Activated CD4-positive, alpha-beta memory T cell treated with anti-CD3 and anti-CD28 coated beads, Interleukin-2, amount 10 ng/mL, durations not matched to agents 7 days and 5 days (primary cell): ENCODE measurements at regions not wholly inside any gene's neighbourhood (a gene's known extent, or its start where the extent isn't known, plus 50 kb on each side); places are given as distances from the start of the nearest gene placed in this dataset.

Source experiments
- CTCF ChIA-PET: fragments of 350-600 bp; sonication (Branson Sonifier 250); formaldehyde crosslinking; loops from one replicate; lab custom pipeline; 2021; ENCODE audit warnings: antibody characterized with exemption, inconsistent platforms; lab: Charles Lee
- POLR2A ChIA-PET: fragments of 350-600 bp; sonication (Branson Sonifier 250); formaldehyde crosslinking; loops from one replicate; lab custom pipeline; 2021; ENCODE audit warnings: antibody characterized with exemption; lab: Charles Lee
- DNase-seq: peaks from one replicate; pipeline ENCODE4 v3.0.0-alpha.2; 2020
- H3K27ac Mint-ChIP-seq: one replicate; pipeline ENCODE4 v1.8.0; 2021; ENCODE audit warnings: mild to moderate bottlenecking, mixed read lengths
- H3K27me3 Mint-ChIP-seq: one replicate; pipeline ENCODE4 v1.8.0; 2021; ENCODE audit warnings: mixed read lengths
- H3K36me3 Mint-ChIP-seq: one replicate; pipeline ENCODE4 v1.8.0; 2021; ENCODE audit warnings: low read depth, mixed read lengths
- H3K4me1 Mint-ChIP-seq: one replicate; pipeline ENCODE4 v1.8.0; 2021; ENCODE audit warnings: mixed read lengths
- H3K4me3 Mint-ChIP-seq: one replicate; pipeline ENCODE4 v1.8.0; 2021; ENCODE audit warnings: mild to moderate bottlenecking, mixed read lengths
- H3K9me3 Mint-ChIP-seq: one replicate; pipeline ENCODE4 v1.8.0; 2021; ENCODE audit warnings: mixed read lengths

DNA sequence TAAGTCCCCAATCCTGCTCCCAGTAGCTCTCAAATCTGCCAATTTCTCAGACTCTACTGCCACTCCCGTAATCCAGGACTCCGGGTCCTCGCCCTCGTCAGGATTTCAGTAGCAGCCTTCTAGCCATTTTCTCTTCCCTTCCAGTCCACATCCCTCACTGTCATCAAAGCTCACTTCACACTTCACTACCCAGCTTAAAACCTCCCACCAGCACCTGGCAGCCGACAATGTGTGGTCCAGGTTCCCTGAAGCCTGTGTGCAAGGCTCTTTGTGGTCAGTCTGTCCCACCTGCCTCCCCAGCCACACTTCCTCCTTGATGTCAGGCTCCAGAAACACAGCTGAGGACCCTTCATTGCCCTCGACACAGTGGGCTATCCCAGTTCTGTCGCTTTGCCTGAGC lies 304.5 kb upstream of the ROPN1 start:
- Mint-ChIP-seq H3K4me1 (no peaks in the 10 kb centered on the region), H3K9me3 (no peaks in the 10 kb centered on the region), H3K4me3 (no peak overlapping the region), H3K36me3 (no peaks in the 10 kb centered on the region), H3K27me3 (peaks cover 6% of the 10 kb centered on the region), H3K27ac (no peak overlapping the region)
- no peak for DNase-seq
- ChIA-PET CTCF (no interaction called here), POLR2A (no interaction called here)

DNA sequence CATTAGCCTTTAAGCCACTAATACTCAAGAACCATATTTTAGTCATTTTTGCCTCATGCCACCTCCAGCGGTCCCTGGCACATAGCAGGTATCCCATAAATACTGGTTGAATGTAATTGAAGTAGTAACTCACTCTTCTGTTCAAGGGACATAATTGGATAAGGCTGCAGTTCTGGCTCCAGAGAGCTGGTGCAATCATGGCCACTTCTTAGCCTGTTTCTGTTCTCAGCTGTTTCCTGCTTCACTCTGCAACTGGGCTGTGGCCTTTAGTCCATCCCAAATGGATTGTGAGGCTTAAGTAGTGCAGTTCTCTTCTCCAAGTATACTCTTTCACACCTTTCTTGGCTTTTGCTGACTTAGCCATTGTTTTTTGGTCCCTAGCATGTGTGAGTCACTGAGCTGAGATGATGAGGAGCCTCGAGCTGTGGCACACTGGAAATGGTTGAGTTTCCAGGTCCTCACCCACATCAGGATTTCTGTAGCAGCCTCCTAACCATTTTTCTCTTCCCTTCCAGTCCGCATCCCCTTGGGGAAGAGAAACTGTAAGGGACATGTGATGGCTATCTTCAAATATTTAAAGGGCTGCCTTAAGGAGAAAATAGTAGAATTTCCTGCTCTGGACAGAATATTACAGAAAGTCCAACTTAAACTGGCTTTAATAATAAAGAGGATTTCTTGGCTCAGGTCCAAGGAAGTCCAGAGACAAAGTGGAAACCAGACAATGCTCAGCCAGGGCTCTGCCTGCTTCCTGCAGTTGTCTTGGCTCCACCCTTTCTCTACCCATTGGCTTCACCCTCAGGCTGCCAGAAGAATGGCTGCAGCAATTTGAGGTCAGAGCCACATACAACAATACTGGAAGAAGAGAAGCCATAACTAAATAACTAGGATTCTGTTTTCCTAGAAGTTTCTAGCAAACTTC lies 305.4 kb upstream of the ROPN1 start:
- CTCF ChIA-PET = no interaction called here
- POLR2A ChIA-PET = no interaction called here
- Mint-ChIP-seq H3K4me1 (no peaks in the 10 kb centered on the region), H3K4me3 (no peak overlapping the region), H3K9me3 (no peaks in the 10 kb centered on the region), H3K27ac (no peak overlapping the region), H3K27me3 (peaks cover 9% of the 10 kb centered on the region), H3K36me3 (no peaks in the 10 kb centered on the region)
- no peak for DNase-seq

DNA sequence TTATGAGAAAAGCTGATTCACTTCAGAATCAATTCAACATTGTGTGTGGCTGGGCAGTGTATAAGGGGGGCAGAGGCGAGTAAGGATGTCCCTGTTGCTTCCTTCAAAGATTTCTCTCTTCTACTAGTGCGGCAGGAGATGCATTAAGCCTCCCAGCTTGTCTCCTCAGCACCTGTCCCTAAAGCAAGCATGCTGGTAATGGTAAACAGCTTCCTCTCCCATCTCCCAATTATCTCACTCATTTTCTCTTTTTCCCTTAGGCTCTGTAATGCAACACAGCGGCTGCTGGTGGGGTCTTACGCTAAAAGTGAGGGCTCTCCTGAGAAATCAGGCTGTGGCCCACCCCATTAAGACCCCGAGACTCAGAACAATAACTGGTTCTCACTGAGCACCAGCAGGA lies 306.4 kb upstream of the ROPN1 start:
- H3K27ac Mint-ChIP-seq = no peak overlapping the region
- no peak overlapping the region for H3K4me3 Mint-ChIP-seq
- H3K27me3 Mint-ChIP-seq = peaks cover 9% of the 10 kb centered on the region
- ChIA-PET CTCF (no interaction called here), POLR2A (no interaction called here)
- H3K4me1 Mint-ChIP-seq = no peaks in the 10 kb centered on the region
- H3K36me3 Mint-ChIP-seq = no peaks in the 10 kb centered on the region
- no peak for DNase-seq
- H3K9me3 Mint-ChIP-seq = no peaks in the 10 kb centered on the region

GRCh38 chr3:124298951-124299350 lies 307.0 kb upstream of the ROPN1 start:
- Mint-ChIP-seq H3K4me1 (no peaks in the 10 kb centered on the region), H3K27me3 (peaks cover 7% of the 10 kb centered on the region), H3K4me3 (no peak overlapping the region), H3K9me3 (no peaks in the 10 kb centered on the region), H3K27ac (no peak overlapping the region), H3K36me3 (no peaks in the 10 kb centered on the region)
- ChIA-PET POLR2A (no interaction called here), CTCF (no interaction called here)
- DNase-seq = no peak

GRCh38 chr3:124299831-124300230 lies 307.9 kb upstream of the ROPN1 start:
- H3K27ac Mint-ChIP-seq = no peak overlapping the region
- no peaks in the 10 kb centered on the region for H3K36me3 Mint-ChIP-seq
- ChIA-PET CTCF (no interaction called here), POLR2A (no interaction called here)
- DNase-seq = no peak
- H3K27me3 Mint-ChIP-seq = peaks cover 7% of the 10 kb centered on the region
- no peaks in the 10 kb centered on the region for H3K4me1 Mint-ChIP-seq
- no peaks in the 10 kb centered on the region for H3K9me3 Mint-ChIP-seq
- H3K4me3 Mint-ChIP-seq = no peak overlapping the region

DNA sequence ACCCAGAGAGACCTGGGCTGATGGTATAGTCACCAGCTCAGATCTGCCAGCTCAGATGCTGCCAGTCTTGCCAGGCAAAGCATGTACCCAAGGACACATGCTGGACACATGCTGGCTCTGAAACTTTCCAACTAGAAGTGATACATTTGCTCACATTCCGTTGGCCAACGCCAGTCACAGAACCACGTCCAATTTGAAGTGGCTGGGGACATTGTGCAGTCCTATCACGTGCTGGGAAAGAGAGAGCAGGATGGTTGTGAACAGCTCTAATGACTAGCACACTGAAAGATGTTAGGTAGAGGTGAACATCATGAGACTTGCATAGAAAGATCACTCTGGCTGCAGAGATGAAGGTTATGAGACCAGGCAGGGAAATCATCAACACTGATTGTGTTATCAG lies 308.5 kb upstream of the ROPN1 start:
- H3K4me1 Mint-ChIP-seq = no peaks in the 10 kb centered on the region
- H3K27me3 Mint-ChIP-seq = peaks cover 8% of the 10 kb centered on the region
- no peaks in the 10 kb centered on the region for H3K9me3 Mint-ChIP-seq
- no peak overlapping the region for H3K27ac Mint-ChIP-seq
- no peak overlapping the region for H3K4me3 Mint-ChIP-seq
- ChIA-PET POLR2A (no interaction called here), CTCF (no interaction called here)
- H3K36me3 Mint-ChIP-seq = no peaks in the 10 kb centered on the region
- DNase-seq = no peak

GRCh38 chr3:124303305-124303910 lies 311.5 kb upstream of the ROPN1 start:
- H3K36me3 Mint-ChIP-seq = no peaks in the 10 kb centered on the region
- CTCF ChIA-PET = no interaction called here
- no peaks in the 10 kb centered on the region for H3K4me1 Mint-ChIP-seq
- POLR2A ChIA-PET = no interaction called here
- peaks cover 3% of the 10 kb centered on the region for H3K9me3 Mint-ChIP-seq
- no peak for DNase-seq
- H3K27ac Mint-ChIP-seq = no peak overlapping the region
- peaks cover 8% of the 10 kb centered on the region for H3K27me3 Mint-ChIP-seq
- no peak overlapping the region for H3K4me3 Mint-ChIP-seq

GRCh38 chr3:124306665-124307064 lies 314.7 kb upstream of the ROPN1 start:
- POLR2A ChIA-PET = no interaction called here
- no peak for DNase-seq
- no peaks in the 10 kb centered on the region for H3K36me3 Mint-ChIP-seq
- H3K4me1 Mint-ChIP-seq = no peaks in the 10 kb centered on the region
- H3K27me3 Mint-ChIP-seq = peaks cover 5% of the 10 kb centered on the region
- H3K27ac Mint-ChIP-seq = no peak overlapping the region
- CTCF ChIA-PET = no interaction called here
- H3K9me3 Mint-ChIP-seq = peaks cover 3% of the 10 kb centered on the region
- H3K4me3 Mint-ChIP-seq = no peak overlapping the region

- Mint-ChIP-seq H3K4me3 (no peak overlapping the region), H3K36me3 (no peaks in the 10 kb centered on the region), H3K4me1 (no peaks in the 10 kb centered on the region), H3K27ac (no peak overlapping the region), H3K9me3 (no peaks in the 10 kb centered on the region), H3K27me3 (peaks cover 4% of the 10 kb centered on the region)
- POLR2A ChIA-PET = no interaction called here
- DNase-seq = no peak
- CTCF ChIA-PET = no interaction called here
Observed at GRCh38 chr3:124313621-124314020, 321.7 kb upstream of the ROPN1 start.

DNA sequence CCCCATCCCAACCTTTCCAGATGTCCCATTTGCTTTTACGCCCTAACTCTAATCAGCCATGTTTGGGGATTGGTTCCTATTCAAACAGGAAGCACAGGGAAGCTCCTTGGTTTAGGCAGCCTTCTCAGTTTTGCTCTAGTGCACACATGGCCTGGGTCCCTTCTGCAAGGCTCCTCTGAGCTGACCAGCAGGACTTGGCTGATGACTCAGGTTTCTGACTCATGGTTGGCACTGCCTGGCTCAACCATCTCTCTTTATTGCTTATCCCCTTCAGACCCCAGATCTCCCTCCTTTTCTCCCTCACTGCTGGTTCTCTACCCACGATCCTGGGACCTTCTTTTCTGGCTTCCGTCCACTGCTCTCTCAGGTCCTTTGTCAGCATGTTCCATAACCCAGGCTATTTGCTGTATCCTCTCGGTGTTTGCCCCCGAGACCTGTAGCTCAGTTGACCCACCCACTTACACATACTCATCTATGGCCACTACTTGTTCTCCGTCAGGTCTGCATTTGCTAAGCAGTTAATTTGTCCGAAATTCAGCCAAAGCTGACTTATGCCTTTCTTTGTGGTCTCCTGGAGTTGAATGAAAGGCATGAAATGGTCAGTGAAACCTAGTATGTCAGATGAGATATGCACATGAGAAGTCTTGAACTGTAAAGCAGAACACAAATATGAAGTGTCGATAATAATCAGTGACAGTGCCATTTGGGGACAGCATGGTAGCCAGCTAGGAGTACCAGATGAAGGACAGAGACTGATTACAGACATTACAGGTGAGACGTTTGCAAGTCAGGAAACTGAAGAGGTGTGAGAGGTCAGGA lies 323.5 kb upstream of the ROPN1 start:
- no peaks in the 10 kb centered on the region for H3K4me1 Mint-ChIP-seq
- no peak overlapping the region for H3K27ac Mint-ChIP-seq
- no peaks in the 10 kb centered on the region for H3K36me3 Mint-ChIP-seq
- ChIA-PET CTCF (no interaction called here), POLR2A (no interaction called here)
- no peak overlapping the region for H3K4me3 Mint-ChIP-seq
- H3K9me3 Mint-ChIP-seq = no peaks in the 10 kb centered on the region
- peaks cover 4% of the 10 kb centered on the region for H3K27me3 Mint-ChIP-seq
- DNase-seq = no peak

GRCh38 chr3:124316034-124316287 lies 324.0 kb upstream of the ROPN1 start:
- H3K9me3 Mint-ChIP-seq = no peaks in the 10 kb centered on the region
- POLR2A ChIA-PET = no interaction called here
- no peak for DNase-seq
- H3K4me1 Mint-ChIP-seq = no peaks in the 10 kb centered on the region
- H3K36me3 Mint-ChIP-seq = no peaks in the 10 kb centered on the region
- H3K27ac Mint-ChIP-seq = no peak overlapping the region
- CTCF ChIA-PET = no interaction called here
- no peak overlapping the region for H3K4me3 Mint-ChIP-seq
- peaks cover 5% of the 10 kb centered on the region for H3K27me3 Mint-ChIP-seq

DNA sequence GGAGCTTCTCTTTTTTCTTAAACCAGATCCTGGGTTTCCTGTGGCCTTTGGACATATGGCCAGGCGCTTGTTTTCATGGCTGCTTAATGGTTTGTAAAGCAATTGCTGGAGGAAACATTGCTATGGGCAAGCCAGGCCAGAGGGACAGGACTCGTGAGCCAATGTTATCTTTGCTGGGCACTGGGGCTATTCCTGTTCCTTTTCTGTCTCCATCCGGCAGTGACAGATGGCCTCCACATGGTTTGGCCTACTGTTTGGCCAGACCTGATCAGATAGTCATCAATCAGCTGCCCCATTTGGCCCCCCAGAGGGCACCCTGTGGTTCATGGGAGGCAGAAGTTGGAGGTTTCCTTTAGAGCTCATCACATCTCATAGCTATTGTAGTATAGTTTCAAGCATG lies 326.1 kb upstream of the ROPN1 start:
- Mint-ChIP-seq H3K27ac (no peak overlapping the region), H3K27me3 (peaks cover 5% of the 10 kb centered on the region), H3K4me1 (no peaks in the 10 kb centered on the region), H3K9me3 (no peaks in the 10 kb centered on the region), H3K4me3 (no peak overlapping the region), H3K36me3 (no peaks in the 10 kb centered on the region)
- DNase-seq = no peak
- CTCF ChIA-PET = no interaction called here
- POLR2A ChIA-PET = no interaction called here

DNA sequence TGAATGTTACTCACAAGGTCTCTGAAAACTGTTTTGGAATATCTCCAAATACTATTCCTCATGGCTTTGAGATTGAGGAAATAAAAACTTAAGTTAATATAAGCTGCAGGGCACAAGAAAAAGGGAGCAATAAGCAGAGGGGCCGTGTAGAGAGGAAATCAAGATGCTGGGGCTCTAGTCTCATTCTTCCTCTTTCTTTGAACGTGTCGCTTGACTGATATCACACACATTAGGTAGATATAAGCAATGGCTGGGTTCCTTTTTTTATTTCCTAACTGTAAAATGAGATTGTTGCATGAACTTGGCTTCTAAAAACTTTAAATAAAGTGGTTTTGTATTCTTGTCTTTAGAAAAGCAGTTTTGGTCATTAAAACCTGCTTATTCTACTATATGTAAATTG lies 326.7 kb upstream of the ROPN1 start:
- Mint-ChIP-seq H3K27me3 (peaks cover 5% of the 10 kb centered on the region), H3K27ac (no peak overlapping the region), H3K9me3 (no peaks in the 10 kb centered on the region), H3K4me1 (no peaks in the 10 kb centered on the region), H3K36me3 (no peaks in the 10 kb centered on the region), H3K4me3 (no peak overlapping the region)
- no peak for DNase-seq
- ChIA-PET POLR2A (no interaction called here), CTCF (no interaction called here)
